DND-41 (cell line): ENCODE measurements at regions not wholly inside any gene's neighbourhood (a gene's known extent, or its start where the extent isn't known, plus 50 kb on each side); places are given as distances from the start of the nearest gene placed in this dataset.

Experiments
- CTCF ChIP-seq: IDR thresholded peaks from 2 replicates; pipeline ENCODE4 v1.5.1; 2012; ENCODE audit warnings: borderline replicate concordance, low read length, moderate library complexity, mild to moderate bottlenecking; ENCODE audit not compliant: poor library complexity, severe bottlenecking; ENCODE audit errors: extremely low read depth
- EZH2 ChIP-seq: IDR thresholded peaks from 3 replicates; pipeline ENCODE4 v1.6.1; 2012; ENCODE audit warnings: borderline replicate concordance, low read depth, mild to moderate bottlenecking, moderate library complexity, low read length, inconsistent platforms; ENCODE audit not compliant: severe bottlenecking

- TF ChIP-seq CTCF, result no peak
- no peak for TF ChIP-seq EZH2
Observed at GRCh38 chr3:72379500-72380187, 468.6 kb downstream of the SHQ1 start.
